Esophagus muscularis mucosa (tissue), 4 donors: ENCODE measurements at regions not wholly inside any gene's neighbourhood (a gene's known extent, or its start where the extent isn't known, plus 50 kb on each side); places are given as distances from the start of the nearest gene placed in this dataset.

ENCODE experiments used
- DNase-seq: peaks from one replicate; pipeline ENCODE4 v3.0.0-alpha.2; 2017; ENCODE audit errors: extremely low spot score
- H3K27ac ChIP-seq, 4 donors: fragments of 200-600 bp; sonication (generic); replicated peaks in 1 of 4; 1 replicate in 3 of 4; 2 replicates in 1 of 4; pipeline ENCODE4 v1.5.1; 2016 to 2019; ENCODE audit warnings: mild to moderate bottlenecking in 1 of 4
- H3K27me3 ChIP-seq, 4 donors: fragments of 200-600 bp; sonication (generic); one replicate each; pipeline versions ENCODE4 v1.5.1 to v1.6.0; 2016 to 2019
- H3K36me3 ChIP-seq, 4 donors: fragments of 200-600 bp; sonication (generic); one replicate each; pipeline ENCODE4 v1.5.1; 2016 to 2019
- H3K4me1 ChIP-seq, 4 donors: fragments of 200-600 bp; sonication (generic); one replicate each; pipeline ENCODE4 v1.5.1; 2016 to 2019
- H3K4me3 ChIP-seq, 4 donors: fragments of 200-600 bp; sonication (generic); 1 replicate in 2 of 4; 2 replicates in 2 of 4; pipeline ENCODE4 v1.5.1; 2016 to 2019; ENCODE audit warnings: mild to moderate bottlenecking in 4 of 4, moderate library complexity in 1 of 4
- H3K9me3 ChIP-seq, 4 donors: fragments of 200-600 bp; sonication (generic); 1 replicate in 3 of 4; 2 replicates in 1 of 4; pipeline ENCODE4 v1.5.1; 2016 to 2019
- CTCF ChIP-seq, 3 experiments: fragments of 200-600 bp in 2 of 3; fragments of 450-650 bp in 1 of 3; sonication (generic) in 2 of 3; IDR thresholded peaks; one replicate each; pipeline ENCODE4 v1.5.1; 2017 to 2019; ENCODE audit warnings: antibody characterized with exemption in 3 of 3, mild to moderate bottlenecking in 2 of 3, moderate library complexity in 1 of 3
- EP300 ChIP-seq: sonication (generic); formaldehyde crosslinking; IDR thresholded peaks from one replicate; pipeline ENCODE4 v1.6.1; 2017; ENCODE audit warnings: antibody characterized with exemption
- POLR2A ChIP-seq: fragments of 450-650 bp; IDR thresholded peaks from one replicate; pipeline ENCODE4 v1.6.1; 2017; ENCODE audit warnings: antibody characterized with exemption, moderate library complexity, mild to moderate bottlenecking, low read depth
- POLR2AphosphoS5 ChIP-seq, 2 donors: sonication (generic); formaldehyde crosslinking; IDR thresholded peaks; one replicate each; pipeline ENCODE4 v1.6.1; 2017; ENCODE audit warnings: antibody characterized with exemption in 2 of 2
- WGBS: methylation state at CpG from one replicate; pipeline ENCODE4 v1.1.5; 2018; 5-methylcytosine and 5-hydroxymethylcytosine counted together
- intact Hi-C: fragments of 100-400 bp; cut with DNase I; formaldehyde crosslinking; loops from one replicate; pipeline ENCODE4 v1.15.1; 2023

GRCh38 chr10:52459097-52459496 is 145.0 kb downstream of the DKK1 start:
- Histone ChIP-seq H3K4me3 (no peak overlapping the region), H3K36me3 (no peaks in the 10 kb centered on the region), H3K4me1 (no peaks in the 10 kb centered on the region), H3K27me3 (no peaks in the 10 kb centered on the region), H3K9me3 (no peaks in the 10 kb centered on the region), H3K27ac (no peak overlapping the region)
- DNase-seq = no peak
- intact Hi-C loops = no loop called here
- TF ChIP-seq CTCF (IDR thresholded peaks at IDR 0.05) (no peak), EP300 (no peak), POLR2A (no peak), POLR2AphosphoS5 (IDR thresholded peaks at IDR 0.05) (no peak)

- WGBS = 70% methylated on average over 1 of the region's 1 CpG
- TF ChIP-seq CTCF (IDR thresholded peaks at IDR 0.05) = no peak
- no peak for TF ChIP-seq POLR2AphosphoS5 (IDR thresholded peaks at IDR 0.05)
- no peak for TF ChIP-seq POLR2A
- TF ChIP-seq EP300 = no peak
- H3K4me1 ChIP-seq = no peaks in the 10 kb centered on the region
- no peak overlapping the region for H3K4me3 ChIP-seq
- no peaks in the 10 kb centered on the region for H3K9me3 ChIP-seq
- no peak overlapping the region for H3K27ac ChIP-seq
- H3K27me3 ChIP-seq = no peaks in the 10 kb centered on the region
- DNase-seq = no peak
- intact Hi-C loops = no loop called here
- H3K36me3 ChIP-seq = no peaks in the 10 kb centered on the region
These were observed 149.7 kb downstream of the DKK1 start for GRCh38 chr10:52463826-52464225.

GRCh38 chr10:52464368-52465124 is 150.5 kb downstream of the DKK1 start:
- no peaks in the 10 kb centered on the region for H3K27me3 ChIP-seq
- no peaks in the 10 kb centered on the region for H3K4me1 ChIP-seq

GRCh38 chr10:52465202-52465601 is 151.1 kb downstream of the DKK1 start:
- Histone ChIP-seq H3K9me3 (no peaks in the 10 kb centered on the region), H3K27me3 (no peaks in the 10 kb centered on the region), H3K36me3 (no peaks in the 10 kb centered on the region), H3K4me1 (no peaks in the 10 kb centered on the region), H3K27ac (no peak overlapping the region), H3K4me3 (no peak overlapping the region)
- TF ChIP-seq POLR2A = no peak
- no peak for TF ChIP-seq POLR2AphosphoS5 (IDR thresholded peaks at IDR 0.05)
- TF ChIP-seq EP300 = no peak
- TF ChIP-seq CTCF (IDR thresholded peaks at IDR 0.05) = no peak
- intact Hi-C loops = no loop called here
- 83% methylated on average over 3 of the region's 3 CpGs for WGBS
- DNase-seq = no peak

More at GRCh38 chr10:52464368-52465124, 150.5 kb downstream of the DKK1 start:
- Histone ChIP-seq H3K27ac (no peak overlapping the region), H3K36me3 (no peaks in the 10 kb centered on the region), H3K9me3 (no peaks in the 10 kb centered on the region), H3K4me3 (no peak overlapping the region)
- intact Hi-C loops = no loop called here
- DNase-seq = no peak
- TF ChIP-seq EP300 (no peak), CTCF (IDR thresholded peaks at IDR 0.05) (no peak), POLR2AphosphoS5 (IDR thresholded peaks at IDR 0.05) (no peak), POLR2A (no peak)
- 91% methylated on average over 9 of the region's 9 CpGs for WGBS

- intact Hi-C loops = no loop called here
- Histone ChIP-seq H3K9me3 (no peaks in the 10 kb centered on the region), H3K27ac (no peak overlapping the region), H3K27me3 (no peaks in the 10 kb centered on the region), H3K4me1 (no peaks in the 10 kb centered on the region), H3K4me3 (no peak overlapping the region), H3K36me3 (no peaks in the 10 kb centered on the region)
- whole genome bisulfite sequencing = 56% methylated on average over 5 of the region's 5 CpGs
- no peak for TF ChIP-seq EP300
- TF ChIP-seq POLR2A = no peak
- TF ChIP-seq POLR2AphosphoS5 (IDR thresholded peaks at IDR 0.05) = no peak
- TF ChIP-seq CTCF (IDR thresholded peaks at IDR 0.05) = no peak
- no peak for DNase-seq
These were observed 152.4 kb downstream of the DKK1 start for GRCh38 chr10:52466464-52466863.
